OCI-LY7 (cell line): ENCODE measurements at regions not wholly inside any gene's neighbourhood (a gene's known extent, or its start where the extent isn't known, plus 50 kb on each side); places are given as distances from the start of the nearest gene placed in this dataset.

Source experiments
- BruUV-seq: library from RNA; stranded (reverse); fragments of 400-500 nt; replicated peaks from 2 replicates; lab custom pipeline; 2021; lab: Mats Ljungman, UMichigan
- CTCF ChIA-PET: fragments of 300-600 bp; sonication (Branson Sonifier 250); formaldehyde crosslinking; loops from one replicate; lab custom pipeline; 2022; ENCODE audit warnings: antibody characterized with exemption; ENCODE audit not compliant: unreplicated experiment; lab: Charles Lee
- POLR2A ChIA-PET: fragments of 300-600 bp; sonication (Branson Sonifier 250); formaldehyde crosslinking; loops from one replicate; lab custom pipeline; 2022; ENCODE audit warnings: antibody characterized with exemption; lab: Charles Lee
- DNase-seq: peaks from one replicate; pipeline ENCODE4 v3.0.0-alpha.2; 2015; ENCODE audit warnings: low spot score
- H2AFZ ChIP-seq: fragments of 200-600 bp; sonication (generic), shearing (Covaris generic); 2 replicates; pipeline ENCODE4 v1.6.1; 2014; ENCODE audit warnings: mild to moderate bottlenecking, antibody characterized with exemption, low read length, moderate library complexity
- H3K27ac ChIP-seq: fragments of 200-600 bp; sonication (generic); 2 replicates; pipeline ENCODE4 v1.5.1; 2014; ENCODE audit warnings: mixed run types, low read depth, mild to moderate bottlenecking, moderate library complexity, low read length, inconsistent platforms; ENCODE audit not compliant: poor library complexity, severe bottlenecking
- H3K36me3 ChIP-seq: fragments of 200-600 bp; sonication (generic); 2 replicates; pipeline ENCODE4 v1.6.1; 2014; ENCODE audit warnings: mild to moderate bottlenecking, antibody characterized with exemption, low read length, moderate library complexity, mixed read lengths; ENCODE audit not compliant: insufficient read depth
- H3K4me1 ChIP-seq: fragments of 200-600 bp; sonication (generic); 2 replicates; pipeline ENCODE4 v1.5.1; 2014; ENCODE audit warnings: mild to moderate bottlenecking, low read length; ENCODE audit not compliant: insufficient read depth, poor library complexity, severe bottlenecking
- H3K4me2 ChIP-seq: fragments of 200-600 bp; sonication (generic); 2 replicates; pipeline ENCODE4 v1.6.1; 2014; ENCODE audit warnings: mild to moderate bottlenecking, low read length
- H3K4me3 ChIP-seq: fragments of 200-600 bp; sonication (generic); 2 replicates; pipeline ENCODE4 v1.5.1; 2014; ENCODE audit warnings: mild to moderate bottlenecking, low read depth, low read length; ENCODE audit not compliant: poor library complexity, severe bottlenecking
- H3K79me2 ChIP-seq: fragments of 200-600 bp; sonication (generic); 2 replicates; pipeline ENCODE4 v1.6.1; 2016; ENCODE audit warnings: low read depth, mild to moderate bottlenecking, low read length, moderate library complexity, mixed read lengths; ENCODE audit not compliant: insufficient read depth
- H3K9me2 ChIP-seq: fragments of 200-600 bp; sonication (generic); 2 replicates; pipeline ENCODE4 v1.6.1; 2016; ENCODE audit warnings: mild to moderate bottlenecking, low read length, mixed read lengths; ENCODE audit not compliant: insufficient read depth
- H3K9me3 ChIP-seq: fragments of 200-600 bp; sonication (generic); 2 replicates; pipeline ENCODE4 v1.6.1; 2014; ENCODE audit warnings: mild to moderate bottlenecking, mixed run types, low read length, mixed read lengths
- H4K20me1 ChIP-seq: fragments of 200-600 bp; sonication (generic); 2 replicates; pipeline ENCODE4 v1.6.1; 2014; ENCODE audit warnings: mild to moderate bottlenecking, antibody characterized with exemption, low read length, moderate library complexity, mixed read lengths; ENCODE audit not compliant: insufficient read depth
- CTCF ChIP-seq: fragments of 200-600 bp; sonication (generic); conservative IDR thresholded peaks from 2 replicates; pipeline ENCODE4 v1.5.1; 2014; ENCODE audit warnings: mild to moderate bottlenecking, antibody characterized with exemption, low read length, moderate library complexity, mixed read lengths
- EZH2phosphoT487 ChIP-seq: fragments of 200-600 bp; sonication (generic); IDR thresholded peaks from 2 replicates; pipeline ENCODE4 v1.6.1; 2018; ENCODE audit warnings: low read depth, borderline replicate concordance, mild to moderate bottlenecking, mixed run types, antibody characterized with exemption, low read length, moderate library complexity, mixed read lengths
- intact Hi-C: fragments of 100-400 bp; cut with micrococcal nuclease; formaldehyde crosslinking; loops from one replicate; pipeline ENCODE4 v1.10.0; 2022; ENCODE audit not compliant: unreplicated experiment

GRCh38 chr1:30452170-30452569 lies 271.2 kb downstream of the MATN1 start:
- Histone ChIP-seq H3K4me2 (no peak overlapping the region), H3K9me3 (no peaks in the 10 kb centered on the region), H3K4me1 (no peaks in the 10 kb centered on the region), H2AFZ (no peak overlapping the region), H3K79me2 (no peaks in the 10 kb centered on the region), H3K4me3 (no peak overlapping the region), H3K36me3 (no peaks in the 10 kb centered on the region), H3K27ac (no peak overlapping the region), H4K20me1 (no peaks in the 10 kb centered on the region), H3K9me2 (no peaks in the 10 kb centered on the region)
- no TSS peak for BruUV-seq
- intact Hi-C loops: no loop called here
- no peak for DNase-seq
- TF ChIP-seq CTCF: no peak
- TF ChIP-seq EZH2phosphoT487: no peak
- POLR2A ChIA-PET: no interaction called here
- CTCF ChIA-PET: no interaction called here

GRCh38 chr1:30451532-30452125 lies 271.8 kb downstream of the MATN1 start:
- no TSS peak for BruUV-seq
- no peak for TF ChIP-seq EZH2phosphoT487
- TF ChIP-seq CTCF: no peak
- ChIA-PET CTCF (no interaction called here), POLR2A (no interaction called here)
- H2AFZ ChIP-seq: no peak overlapping the region
- no peak overlapping the region for H3K4me3 ChIP-seq
- H3K36me3 ChIP-seq: no peaks in the 10 kb centered on the region
- no peak for DNase-seq
- no peaks in the 10 kb centered on the region for H3K79me2 ChIP-seq
- H4K20me1 ChIP-seq: no peaks in the 10 kb centered on the region
- intact Hi-C loops: no loop called here
- H3K4me2 ChIP-seq: no peak overlapping the region
- H3K9me3 ChIP-seq: no peaks in the 10 kb centered on the region
- no peaks in the 10 kb centered on the region for H3K9me2 ChIP-seq
- no peak overlapping the region for H3K27ac ChIP-seq
- no peaks in the 10 kb centered on the region for H3K4me1 ChIP-seq

GRCh38 chr1:30450818-30451233 lies 272.6 kb downstream of the MATN1 start:
- H3K9me3 ChIP-seq: no peaks in the 10 kb centered on the region
- ChIA-PET POLR2A (no interaction called here), CTCF (no interaction called here)
- intact Hi-C loops: no loop called here
- H3K36me3 ChIP-seq: no peaks in the 10 kb centered on the region
- no peak overlapping the region for H3K4me3 ChIP-seq
- no peaks in the 10 kb centered on the region for H3K4me1 ChIP-seq
- DNase-seq: no peak
- TF ChIP-seq EZH2phosphoT487 (no peak), CTCF (no peak)
- no peaks in the 10 kb centered on the region for H3K9me2 ChIP-seq
- no peak overlapping the region for H3K27ac ChIP-seq
- H2AFZ ChIP-seq: no peak overlapping the region
- no peaks in the 10 kb centered on the region for H4K20me1 ChIP-seq
- no peak overlapping the region for H3K4me2 ChIP-seq
- no TSS peak for BruUV-seq
- no peaks in the 10 kb centered on the region for H3K79me2 ChIP-seq
